H9 (cell line): ENCODE measurements at regions not wholly inside any gene's neighbourhood (a gene's known extent, or its start where the extent isn't known, plus 50 kb on each side); places are given as distances from the start of the nearest gene placed in this dataset.

ENCODE experiments used
- DNase-seq: peaks from one replicate; pipeline ENCODE4 v3.0.0-alpha.2; 2017
- H2AFZ ChIP-seq: one replicate; pipeline ENCODE4 v1.6.1; 2013; ENCODE audit warnings: mild to moderate bottlenecking, low read length, control low read depth, moderate library complexity
- H2AK5ac ChIP-seq: 2 replicates; pipeline ENCODE4 v1.6.1; 2013; ENCODE audit warnings: low read length, control low read depth, mixed read lengths; ENCODE audit not compliant: insufficient read length
- H2BK120ac ChIP-seq: one replicate; pipeline ENCODE4 v1.6.1; 2013; ENCODE audit warnings: low read depth, mild to moderate bottlenecking, low read length, control low read depth, inconsistent platforms; ENCODE audit not compliant: poor library complexity, severe bottlenecking
- H2BK12ac ChIP-seq: 2 replicates; pipeline ENCODE4 v1.6.1; 2013; ENCODE audit warnings: low read length, control low read depth, mixed read lengths, low read depth; ENCODE audit not compliant: insufficient read length
- H2BK15ac ChIP-seq: 2 replicates; pipeline ENCODE4 v1.6.1; 2013; ENCODE audit warnings: low read depth, low read length, control low read depth
- H2BK20ac ChIP-seq: one replicate; pipeline ENCODE4 v1.6.1; 2013; ENCODE audit warnings: low read depth, mild to moderate bottlenecking, low read length, control low read depth, inconsistent platforms; ENCODE audit not compliant: poor library complexity, severe bottlenecking
- H2BK5ac ChIP-seq: 2 replicates; pipeline ENCODE4 v1.6.1; 2013; ENCODE audit warnings: low read length, control low read depth, mixed read lengths; ENCODE audit not compliant: insufficient read length
- H3K14ac ChIP-seq: 2 replicates; pipeline ENCODE4 v1.6.1; 2013; ENCODE audit warnings: low read length, control low read depth; ENCODE audit not compliant: insufficient read depth
- H3K18ac ChIP-seq: 2 replicates; pipeline ENCODE4 v1.6.1; 2013; ENCODE audit warnings: low read depth, mild to moderate bottlenecking, mixed read lengths, low read length, control low read depth; ENCODE audit not compliant: insufficient read length
- H3K23ac ChIP-seq: 2 replicates; pipeline ENCODE4 v1.6.1; 2013; ENCODE audit warnings: low read length, control low read depth, mixed read lengths, low read depth; ENCODE audit not compliant: insufficient read length
- H3K23me2 ChIP-seq: 2 replicates; pipeline ENCODE4 v1.6.1; 2013; ENCODE audit warnings: low read depth, mild to moderate bottlenecking, mixed read lengths, low read length, control low read depth; ENCODE audit not compliant: insufficient read length, poor library complexity, severe bottlenecking
- H3K27ac ChIP-seq: 2 replicates; pipeline ENCODE4 v1.5.1; 2013; ENCODE audit warnings: low read length, control low read depth, mixed read lengths, low read depth; ENCODE audit not compliant: insufficient read length
- H3K27me3 ChIP-seq: 2 replicates; pipeline ENCODE4 v1.6.1; 2013; ENCODE audit warnings: low read length, control low read depth, inconsistent platforms; ENCODE audit not compliant: insufficient read depth
- H3K4ac ChIP-seq: 2 replicates; pipeline ENCODE4 v1.6.1; 2013; ENCODE audit warnings: low read depth, mild to moderate bottlenecking, control low read depth, inconsistent platforms, low read length, moderate library complexity
- H3K4me1 ChIP-seq: 2 replicates; pipeline ENCODE4 v1.6.1; 2013; ENCODE audit warnings: low read length, control low read depth, inconsistent platforms; ENCODE audit not compliant: insufficient read depth
- H3K4me2 ChIP-seq: 2 replicates; pipeline ENCODE4 v1.6.1; 2013; ENCODE audit warnings: low read length, control low read depth, mixed read lengths; ENCODE audit not compliant: insufficient read length, insufficient read depth
- H3K56ac ChIP-seq: 2 replicates; pipeline ENCODE4 v1.6.1; 2013; ENCODE audit warnings: low read depth, mild to moderate bottlenecking, mixed read lengths, low read length, control low read depth; ENCODE audit not compliant: insufficient read length
- H3K79me1 ChIP-seq: 2 replicates; pipeline ENCODE4 v1.6.1; 2013; ENCODE audit warnings: low read depth, mild to moderate bottlenecking, moderate library complexity, low read length, control low read depth, inconsistent platforms; ENCODE audit not compliant: insufficient read depth, poor library complexity, severe bottlenecking
- H3K79me2 ChIP-seq: 2 replicates; pipeline ENCODE4 v1.6.1; 2013; ENCODE audit warnings: low read length, control low read depth, inconsistent platforms; ENCODE audit not compliant: insufficient read depth
- H3K9ac ChIP-seq: 2 replicates; pipeline ENCODE4 v1.6.1; 2013; ENCODE audit warnings: low read length, control low read depth, mixed read lengths; ENCODE audit not compliant: insufficient read length; ENCODE audit errors: extremely low read depth
- H3K9me3 ChIP-seq: one replicate; pipeline ENCODE4 v1.6.1; 2013; ENCODE audit warnings: low read depth, low read length, inconsistent platforms; ENCODE audit not compliant: control insufficient read depth
- H3T11ph ChIP-seq: one replicate; pipeline ENCODE4 v1.6.1; 2013; ENCODE audit warnings: mild to moderate bottlenecking, low read length, control low read depth, inconsistent platforms
- H4K20me1 ChIP-seq: one replicate; pipeline ENCODE4 v1.6.1; 2013; ENCODE audit not compliant: control insufficient read depth, insufficient read length, insufficient read depth
- H4K5ac ChIP-seq: 2 replicates; pipeline ENCODE4 v1.6.1; 2013; ENCODE audit warnings: low read depth, mild to moderate bottlenecking, mixed read lengths, low read length, control low read depth; ENCODE audit not compliant: insufficient read length
- H4K8ac ChIP-seq: replicated peaks from 2 replicates; pipeline ENCODE4 v1.6.1; 2013; ENCODE audit warnings: low read length, control low read depth, mixed read lengths, low read depth; ENCODE audit not compliant: insufficient read length
- H4K91ac ChIP-seq: 2 replicates; pipeline ENCODE4 v1.6.1; 2013; ENCODE audit warnings: low read depth, mild to moderate bottlenecking, moderate library complexity, mixed read lengths, low read length, control low read depth; ENCODE audit not compliant: insufficient read length
- H3K27ac Mint-ChIP-seq, 3 experiments: 2 replicates in 2 of 3; 3 replicates in 1 of 3; pipeline ENCODE4 v1.8.0; 2020 to 2021; ENCODE audit warnings: mixed read lengths in 3 of 3, mild to moderate bottlenecking in 1 of 3, moderate library complexity in 1 of 3
- H3K27me3 Mint-ChIP-seq: 2 replicates; pipeline ENCODE4 v1.8.0; 2021; ENCODE audit warnings: low read depth, mild to moderate bottlenecking, moderate library complexity, mixed read lengths
- H3K36me3 Mint-ChIP-seq, 3 experiments: 2 replicates in 2 of 3; 3 replicates in 1 of 3; pipeline ENCODE4 v1.8.0; 2020 to 2021; ENCODE audit warnings: low read depth in 3 of 3, mixed read lengths in 3 of 3; ENCODE audit not compliant: insufficient read depth in 1 of 3
- H3K4me1 Mint-ChIP-seq, 2 experiments: 2 replicates each; pipeline ENCODE4 v1.8.0; 2020; ENCODE audit warnings: mixed read lengths in 2 of 2
- H3K4me3 Mint-ChIP-seq, 2 experiments: 2 replicates in 1 of 2; 3 replicates in 1 of 2; pipeline ENCODE4 v1.8.0; 2020 to 2021; ENCODE audit warnings: mild to moderate bottlenecking in 2 of 2, mixed read lengths in 2 of 2, moderate library complexity in 1 of 2
- H3K9me3 Mint-ChIP-seq, 2 experiments: 2 replicates in 1 of 2; 3 replicates in 1 of 2; pipeline ENCODE4 v1.8.0; 2020; ENCODE audit warnings: mild to moderate bottlenecking in 2 of 2, mixed read lengths in 2 of 2, moderate library complexity in 1 of 2
- WGBS: extraction: QIAGEN DNeasy Blood & Tissue Kit; methylation state at CpG from one replicate; pipeline ENCODE4 v1.1.7; 2013; ENCODE audit warnings: missing lambda C conversion rate, low lambda C conversion rate, mixed read lengths; ENCODE audit not compliant: insufficient read length; ENCODE audit errors: extremely low coverage; 5-methylcytosine and 5-hydroxymethylcytosine counted together
- TF ChIP-seq, protein P1 (sequence below): fragments of 200-600 bp; sonication (generic); conservative IDR thresholded peaks from 3 replicates; pipeline ENCODE4 v1.8.0; 2021; ENCODE audit warnings: antibody characterized with exemption, mild to moderate bottlenecking

GRCh38 chr16:52312716-52313115 lies 234.2 kb downstream of the TOX3 start:
- Histone ChIP-seq H4K91ac (no peak overlapping the region), H2BK120ac (no peak overlapping the region), H3K9ac (no peak overlapping the region), H3K27ac (no peak overlapping the region), H3K18ac (no peak overlapping the region), H3T11ph (no peak overlapping the region), H3K9me3 (no peaks in the 10 kb centered on the region), H2AFZ (no peak overlapping the region), H3K4me1 (peaks cover 12% of the 10 kb centered on the region; the same call in 1 of the 2 replicates), H4K5ac (no peak overlapping the region), H3K4ac (no peak overlapping the region), H2BK20ac (no peak overlapping the region), H3K23me2 (no peaks in the 10 kb centered on the region), H4K20me1 (no peaks in the 10 kb centered on the region), H3K56ac (no peak overlapping the region), H4K8ac (no peak overlapping the region), H2BK12ac (no peak overlapping the region), H3K27me3 (no peaks in the 10 kb centered on the region), H2BK5ac (no peak overlapping the region), H2AK5ac (no peak overlapping the region), H3K23ac (no peak overlapping the region), H3K14ac (no peak overlapping the region), H3K79me1 (no peaks in the 10 kb centered on the region), H2BK15ac (no peak overlapping the region), H3K4me2 (no peak overlapping the region), H3K79me2 (no peaks in the 10 kb centered on the region)
- DNase-seq = no peak
- Mint-ChIP-seq H3K27me3 (no peaks in the 10 kb centered on the region), H3K4me3 (no peak overlapping the region), H3K36me3 (no peaks in the 10 kb centered on the region), H3K27ac (no peak overlapping the region), H3K4me1 (peaks cover 32 to 33% of the 10 kb centered on the region in 2 experiments), H3K9me3 (no peaks in the 10 kb centered on the region)
- TF ChIP-seq, protein P1, sequence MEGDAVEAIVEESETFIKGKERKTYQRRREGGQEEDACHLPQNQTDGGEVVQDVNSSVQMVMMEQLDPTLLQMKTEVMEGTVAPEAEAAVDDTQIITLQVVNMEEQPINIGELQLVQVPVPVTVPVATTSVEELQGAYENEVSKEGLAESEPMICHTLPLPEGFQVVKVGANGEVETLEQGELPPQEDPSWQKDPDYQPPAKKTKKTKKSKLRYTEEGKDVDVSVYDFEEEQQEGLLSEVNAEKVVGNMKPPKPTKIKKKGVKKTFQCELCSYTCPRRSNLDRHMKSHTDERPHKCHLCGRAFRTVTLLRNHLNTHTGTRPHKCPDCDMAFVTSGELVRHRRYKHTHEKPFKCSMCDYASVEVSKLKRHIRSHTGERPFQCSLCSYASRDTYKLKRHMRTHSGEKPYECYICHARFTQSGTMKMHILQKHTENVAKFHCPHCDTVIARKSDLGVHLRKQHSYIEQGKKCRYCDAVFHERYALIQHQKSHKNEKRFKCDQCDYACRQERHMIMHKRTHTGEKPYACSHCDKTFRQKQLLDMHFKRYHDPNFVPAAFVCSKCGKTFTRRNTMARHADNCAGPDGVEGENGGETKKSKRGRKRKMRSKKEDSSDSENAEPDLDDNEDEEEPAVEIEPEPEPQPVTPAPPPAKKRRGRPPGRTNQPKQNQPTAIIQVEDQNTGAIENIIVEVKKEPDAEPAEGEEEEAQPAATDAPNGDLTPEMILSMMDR = no peak
- no CpG with 5 or more reads among the region's 1 CpG for WGBS
